ENCODE measurements at regions not wholly inside any gene's neighbourhood (a gene's known extent, or its start where the extent isn't known, plus 50 kb on each side); places are given as distances from the start of the nearest gene placed in this dataset.

GRCh38 chr1:30519201-30519763, 204.1 kb downstream of the MATN1 start:
- TF ChIP-seq MAFK (IDR thresholded peaks at IDR 0.05; ENCODE audit: partially characterized antibody) (no peak), CEBPB (IDR thresholded peaks at IDR 0.05) (no peak)
